Left ventricle myocardium inferior (tissue), 1 donor: ENCODE measurements at regions not wholly inside any gene's neighbourhood (a gene's known extent, or its start where the extent isn't known, plus 50 kb on each side); places are given as distances from the start of the nearest gene placed in this dataset.

Experiments
- DNase-seq: peaks from one replicate; pipeline ENCODE4 v3.0.0-alpha.2; 2020
- H3K27ac ChIP-seq: fragments of 200-600 bp; replicated peaks from 2 replicates; pipeline ENCODE4 v1.8.0; 2021
- H3K27me3 ChIP-seq: fragments of 200-600 bp; 2 replicates; pipeline ENCODE4 v1.8.0; 2021; ENCODE audit warnings: low read depth
- H3K36me3 ChIP-seq: fragments of 200-600 bp; 2 replicates; pipeline ENCODE4 v1.8.0; 2021
- H3K4me1 ChIP-seq: fragments of 200-600 bp; 2 replicates; pipeline ENCODE4 v1.8.0; 2021
- H3K4me3 ChIP-seq: fragments of 200-600 bp; 2 replicates; pipeline ENCODE4 v1.8.0; 2021; ENCODE audit warnings: mild to moderate bottlenecking, moderate library complexity
- H3K9me3 ChIP-seq: fragments of 200-600 bp; replicated peaks from 2 replicates; pipeline ENCODE4 v1.8.0; 2021
- intact Hi-C: fragments of 100-400 bp; cut with micrococcal nuclease; formaldehyde crosslinking; loops from one replicate; pipeline ENCODE4 v1.11.0; 2022
- TF ChIP-seq, protein P1 (sequence below): fragments of 200-600 bp; IDR thresholded peaks from 2 replicates; pipeline ENCODE4 v1.8.0; 2021; ENCODE audit warnings: antibody characterized with exemption, mild to moderate bottlenecking, borderline replicate concordance
- donor health status: DM: no; HTN: yes; CAD: no; lungs with severe emphysema.

DNA sequence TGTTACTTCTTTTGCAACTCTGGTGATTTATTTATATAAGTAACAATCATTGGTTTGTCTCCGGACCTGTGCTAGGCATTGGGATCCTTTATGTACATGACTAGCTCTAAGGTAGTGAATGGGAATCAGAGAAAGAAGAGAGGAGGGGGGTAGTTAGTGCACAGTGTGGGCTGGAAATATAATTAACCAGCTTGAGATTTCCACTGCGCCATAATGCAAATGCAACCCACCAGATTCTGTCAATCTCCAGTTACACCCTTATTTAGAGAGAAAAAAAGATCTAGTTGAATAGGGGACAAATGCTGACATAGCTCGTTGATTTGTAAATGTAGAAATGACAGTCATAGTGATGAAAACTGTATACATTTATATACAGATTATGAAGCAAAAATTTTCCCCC is 342.2 kb upstream of the SLC30A5 start:
- Histone ChIP-seq H3K27ac (no peak overlapping the region), H3K4me3 (no peak overlapping the region), H3K9me3 (no peaks in the 10 kb centered on the region), H3K36me3 (no peaks in the 10 kb centered on the region), H3K4me1 (no peaks in the 10 kb centered on the region), H3K27me3 (no peaks in the 10 kb centered on the region)
- no peak for DNase-seq
- TF ChIP-seq, protein P1, sequence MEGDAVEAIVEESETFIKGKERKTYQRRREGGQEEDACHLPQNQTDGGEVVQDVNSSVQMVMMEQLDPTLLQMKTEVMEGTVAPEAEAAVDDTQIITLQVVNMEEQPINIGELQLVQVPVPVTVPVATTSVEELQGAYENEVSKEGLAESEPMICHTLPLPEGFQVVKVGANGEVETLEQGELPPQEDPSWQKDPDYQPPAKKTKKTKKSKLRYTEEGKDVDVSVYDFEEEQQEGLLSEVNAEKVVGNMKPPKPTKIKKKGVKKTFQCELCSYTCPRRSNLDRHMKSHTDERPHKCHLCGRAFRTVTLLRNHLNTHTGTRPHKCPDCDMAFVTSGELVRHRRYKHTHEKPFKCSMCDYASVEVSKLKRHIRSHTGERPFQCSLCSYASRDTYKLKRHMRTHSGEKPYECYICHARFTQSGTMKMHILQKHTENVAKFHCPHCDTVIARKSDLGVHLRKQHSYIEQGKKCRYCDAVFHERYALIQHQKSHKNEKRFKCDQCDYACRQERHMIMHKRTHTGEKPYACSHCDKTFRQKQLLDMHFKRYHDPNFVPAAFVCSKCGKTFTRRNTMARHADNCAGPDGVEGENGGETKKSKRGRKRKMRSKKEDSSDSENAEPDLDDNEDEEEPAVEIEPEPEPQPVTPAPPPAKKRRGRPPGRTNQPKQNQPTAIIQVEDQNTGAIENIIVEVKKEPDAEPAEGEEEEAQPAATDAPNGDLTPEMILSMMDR, result no peak
- intact Hi-C loops, result no loop called here

DNA sequence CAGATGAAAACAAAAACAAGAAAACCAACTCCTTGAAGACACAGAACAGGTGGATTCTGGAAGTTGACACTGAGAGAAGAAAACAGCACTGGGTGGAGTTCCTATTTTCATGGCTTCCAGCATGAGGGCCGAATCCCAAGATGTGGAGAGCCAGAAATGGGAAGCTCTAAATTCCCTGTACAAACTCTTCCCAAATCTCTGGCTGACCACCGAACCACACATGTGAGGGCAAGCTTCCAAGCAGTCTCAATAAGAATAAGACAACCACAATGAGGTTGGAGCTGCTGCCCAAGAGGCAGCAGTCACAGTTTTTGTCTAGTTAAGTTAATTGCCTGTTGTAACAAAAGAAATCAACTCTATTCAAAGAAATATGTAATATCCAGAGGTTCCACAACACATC is 339.3 kb upstream of the SLC30A5 start:
- H3K27ac ChIP-seq, result no peak overlapping the region
- no peaks in the 10 kb centered on the region for H3K27me3 ChIP-seq
- no peaks in the 10 kb centered on the region for H3K36me3 ChIP-seq
- intact Hi-C loops, result no loop called here
- DNase-seq, result no peak
- peaks cover 6% of the 10 kb centered on the region for H3K4me1 ChIP-seq
- H3K9me3 ChIP-seq, result no peaks in the 10 kb centered on the region
- no peak overlapping the region for H3K4me3 ChIP-seq
- TF ChIP-seq, protein P1, result no peak

DNA sequence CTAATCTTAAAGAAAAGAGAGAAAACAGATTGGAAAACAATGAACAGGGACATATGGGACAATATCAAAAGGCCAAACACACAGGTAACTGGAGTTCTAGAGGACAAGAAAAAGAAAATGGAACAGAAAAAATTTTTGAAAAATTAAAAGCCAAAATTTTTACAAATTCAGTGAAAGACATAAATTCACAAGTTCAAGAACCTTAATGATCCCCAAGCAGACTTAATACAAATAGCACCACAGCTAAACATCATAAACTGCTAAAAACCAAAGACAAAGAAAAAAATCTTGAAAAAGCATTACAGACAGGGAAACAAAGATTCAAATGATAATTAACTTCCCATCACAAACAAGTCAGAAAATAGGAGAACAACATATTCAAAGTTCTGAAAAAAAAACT is 338.5 kb upstream of the SLC30A5 start:
- H3K4me1 ChIP-seq, result peaks cover 6% of the 10 kb centered on the region
- no peak overlapping the region for H3K4me3 ChIP-seq
- TF ChIP-seq, protein P1, result no peak
- no peaks in the 10 kb centered on the region for H3K36me3 ChIP-seq
- no peak for DNase-seq
- H3K27ac ChIP-seq, result no peak overlapping the region
- H3K27me3 ChIP-seq, result no peaks in the 10 kb centered on the region
- intact Hi-C loops, result no loop called here
- H3K9me3 ChIP-seq, result no peaks in the 10 kb centered on the region

DNA sequence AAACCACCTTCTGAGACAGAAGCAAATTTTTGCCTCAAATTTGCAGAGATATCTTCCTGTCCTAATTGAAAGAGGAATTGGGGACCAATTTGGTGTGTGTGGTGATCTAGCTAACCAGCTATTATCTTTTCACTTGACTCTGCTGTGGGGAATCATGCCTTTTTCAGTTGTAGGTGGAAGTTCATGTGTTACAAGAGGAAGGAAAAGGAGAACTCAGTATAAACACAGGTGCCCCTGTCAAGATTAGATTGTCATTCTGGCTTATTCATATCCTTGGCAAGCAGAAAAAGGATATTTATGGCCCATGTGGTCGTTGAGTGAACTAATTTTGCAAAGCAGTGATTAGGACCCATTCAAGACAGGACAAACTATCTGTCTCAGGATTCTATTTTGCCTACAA is 336.8 kb upstream of the SLC30A5 start:
- peaks cover 6% of the 10 kb centered on the region for H3K4me1 ChIP-seq
- H3K4me3 ChIP-seq, result no peak overlapping the region
- H3K27me3 ChIP-seq, result no peaks in the 10 kb centered on the region
- no peak for DNase-seq
- intact Hi-C loops, result no loop called here
- no peak overlapping the region for H3K27ac ChIP-seq
- TF ChIP-seq, protein P1, result no peak
- H3K36me3 ChIP-seq, result no peaks in the 10 kb centered on the region
- no peaks in the 10 kb centered on the region for H3K9me3 ChIP-seq

DNA sequence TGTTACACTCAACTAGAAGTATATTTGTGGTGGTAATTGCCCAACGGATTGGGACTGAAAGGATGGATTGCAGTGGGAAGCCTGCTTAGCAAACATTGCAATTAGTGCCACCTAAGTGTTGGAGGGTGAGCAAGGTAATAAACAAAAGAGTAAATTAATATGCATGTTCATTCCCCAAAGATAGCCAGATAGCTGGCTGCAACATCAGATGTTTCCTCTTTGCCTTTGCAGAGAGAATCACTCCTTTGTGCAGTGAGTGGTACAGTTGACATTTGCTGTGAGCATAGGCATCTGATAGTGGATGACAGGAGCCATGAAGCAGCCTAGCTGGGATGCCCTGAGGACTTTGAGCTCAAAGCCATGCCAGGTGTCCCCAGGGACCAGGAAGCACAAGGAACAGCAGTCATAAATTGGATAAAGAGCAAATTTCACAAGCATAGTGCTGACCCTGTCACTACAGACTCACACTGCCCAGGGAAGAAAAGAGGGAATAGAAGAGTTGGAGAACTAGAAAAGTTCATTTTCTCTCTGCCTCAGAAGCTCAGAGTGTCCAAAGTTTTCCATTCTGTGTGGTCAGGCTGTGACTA is 336.1 kb upstream of the SLC30A5 start:
- peaks cover 6% of the 10 kb centered on the region for H3K4me1 ChIP-seq
- H3K27ac ChIP-seq, result no peak overlapping the region
- no peak overlapping the region for H3K4me3 ChIP-seq
- DNase-seq, result no peak
- TF ChIP-seq, protein P1, result no peak
- H3K27me3 ChIP-seq, result no peaks in the 10 kb centered on the region
- H3K36me3 ChIP-seq, result no peaks in the 10 kb centered on the region
- intact Hi-C loops, result no loop called here
- no peaks in the 10 kb centered on the region for H3K9me3 ChIP-seq
